NOMO-1 treated with dmso at 0.1 percent for 144 hours (cell line): ENCODE measurements at regions not wholly inside any gene's neighbourhood (a gene's known extent, or its start where the extent isn't known, plus 50 kb on each side); places are given as distances from the start of the nearest gene placed in this dataset.
"Not testable (repeated sequence)": the region's sequence is repeated elsewhere in the genome, so short reads cannot be mapped to it uniquely, and the experiment has no call there.

Experiments
- DNase-seq: peaks from one replicate; lab custom pipeline; 2025; ENCODE audit not compliant: unreplicated experiment; lab: John Stamatoyannopoulos, UW

DNA sequence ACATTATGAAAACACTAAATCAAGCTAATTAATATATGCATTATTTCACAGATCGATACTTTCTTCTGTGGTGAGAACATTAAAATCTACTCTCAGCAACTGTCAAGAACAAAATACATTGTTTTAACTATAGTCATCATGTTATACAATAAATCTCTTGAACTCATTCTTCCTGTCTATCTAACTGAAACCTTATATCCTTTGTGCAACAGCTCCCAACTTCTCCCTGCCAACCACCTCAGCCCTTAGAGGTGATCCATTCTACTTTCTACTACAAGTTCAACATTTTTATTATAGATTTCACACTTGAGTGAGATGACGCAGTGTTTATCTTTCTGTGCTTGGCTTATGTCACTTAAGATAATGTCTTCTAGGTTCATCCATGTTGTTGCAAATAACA is 535.2 kb upstream of the CRIM1 start:
- no peak for DNase-seq

DNA sequence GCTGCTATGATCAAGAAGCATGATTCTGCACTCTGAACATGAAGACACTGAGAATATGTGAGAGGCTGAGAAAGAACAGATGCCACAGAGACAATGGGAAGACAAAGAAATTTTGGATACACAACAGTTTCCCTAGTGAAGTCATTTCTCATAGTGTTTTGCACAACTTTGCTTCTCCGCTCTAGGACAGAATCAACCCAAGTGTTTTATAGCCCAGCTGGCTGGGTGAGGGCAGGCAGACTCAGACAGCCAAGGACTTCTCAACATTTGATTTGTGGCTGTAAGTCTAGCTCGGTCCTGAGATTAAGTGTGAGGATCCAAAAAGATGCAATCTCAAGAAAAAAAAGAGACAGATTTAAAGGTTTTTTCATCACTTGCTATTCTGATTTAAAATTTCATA is 536.5 kb upstream of the CRIM1 start:
- DNase-seq = no peak

- not testable (repeated sequence) for DNase-seq
Measured at GRCh38 chr2:35818359-35818758, 537.2 kb upstream of the CRIM1 start.

- not testable (repeated sequence) for DNase-seq
Measured at GRCh38 chr2:35814597-35814996, 541.0 kb upstream of the CRIM1 start.

DNA sequence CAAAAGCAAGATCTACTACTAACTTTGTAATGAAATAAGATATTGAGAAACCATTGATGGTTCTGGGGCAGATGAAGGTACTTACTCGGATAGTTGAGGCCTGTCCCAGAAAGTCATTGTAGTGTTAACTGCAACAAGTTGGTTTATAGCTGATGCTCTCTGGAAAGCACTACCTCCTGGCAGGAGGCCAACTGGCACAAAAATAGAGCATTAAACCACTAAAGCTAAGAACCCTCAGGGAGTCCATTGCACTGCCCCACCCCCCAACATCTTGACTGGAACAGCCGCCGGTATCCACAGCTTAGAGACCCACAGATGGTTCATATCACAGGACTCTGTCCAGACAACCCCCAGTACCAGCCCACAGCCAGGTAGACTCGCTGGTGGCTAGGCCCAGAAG is 552.5 kb upstream of the CRIM1 start:
- DNase-seq = no peak

DNA sequence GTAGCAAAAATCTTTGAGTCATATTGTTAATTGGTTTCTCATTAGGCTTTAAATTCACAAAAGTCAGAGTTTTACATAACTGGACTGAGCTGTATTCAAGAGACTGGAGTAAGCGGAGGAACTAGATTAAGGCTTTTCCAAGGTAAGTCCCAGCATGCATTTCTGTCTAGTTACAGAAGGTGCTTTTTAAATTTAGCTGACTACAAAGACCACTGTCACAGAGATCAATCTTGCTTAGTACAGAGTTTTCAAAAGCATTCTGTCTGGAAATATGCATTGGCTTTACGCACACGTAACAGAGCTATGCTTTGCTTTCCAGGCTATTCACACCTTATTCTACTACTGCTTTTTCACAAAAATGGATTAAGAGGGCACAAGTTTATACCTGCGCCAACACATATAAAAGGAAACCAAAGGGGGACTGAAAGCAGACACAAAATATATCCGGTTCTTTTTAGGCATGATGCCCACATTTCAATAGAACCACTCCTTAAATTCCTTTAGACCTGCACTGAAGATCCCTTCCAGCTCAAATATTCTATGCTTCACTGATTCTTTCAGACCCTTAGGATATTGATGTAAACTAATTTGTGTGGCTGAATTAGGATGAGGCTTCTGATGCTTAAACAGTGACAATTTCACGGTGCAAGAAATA is 560.7 kb upstream of the CRIM1 start:
- DNase-seq = no peak

DNA sequence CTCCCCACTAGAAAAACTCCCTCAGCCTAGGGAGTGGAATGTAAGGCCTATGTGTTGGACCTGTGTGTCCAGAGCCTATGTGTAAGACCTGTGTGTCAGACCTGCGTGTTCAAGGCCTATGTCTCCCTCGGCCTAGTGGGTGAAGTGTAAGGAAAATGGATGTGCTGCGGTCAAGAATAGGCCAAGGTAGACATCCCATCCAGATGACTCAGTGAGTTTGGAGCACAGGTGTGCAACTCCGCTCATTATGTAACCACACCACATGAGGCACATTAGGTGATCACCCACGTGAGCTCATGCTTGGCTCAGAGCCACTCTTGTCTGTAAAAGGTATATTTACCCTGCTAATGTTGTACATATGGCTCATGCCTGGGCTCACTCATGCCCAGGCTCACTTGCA is 565.3 kb upstream of the CRIM1 start:
- no peak for DNase-seq

GRCh38 chr2:35788543-35788942 is 567.0 kb upstream of the CRIM1 start:
- no peak for DNase-seq

DNA sequence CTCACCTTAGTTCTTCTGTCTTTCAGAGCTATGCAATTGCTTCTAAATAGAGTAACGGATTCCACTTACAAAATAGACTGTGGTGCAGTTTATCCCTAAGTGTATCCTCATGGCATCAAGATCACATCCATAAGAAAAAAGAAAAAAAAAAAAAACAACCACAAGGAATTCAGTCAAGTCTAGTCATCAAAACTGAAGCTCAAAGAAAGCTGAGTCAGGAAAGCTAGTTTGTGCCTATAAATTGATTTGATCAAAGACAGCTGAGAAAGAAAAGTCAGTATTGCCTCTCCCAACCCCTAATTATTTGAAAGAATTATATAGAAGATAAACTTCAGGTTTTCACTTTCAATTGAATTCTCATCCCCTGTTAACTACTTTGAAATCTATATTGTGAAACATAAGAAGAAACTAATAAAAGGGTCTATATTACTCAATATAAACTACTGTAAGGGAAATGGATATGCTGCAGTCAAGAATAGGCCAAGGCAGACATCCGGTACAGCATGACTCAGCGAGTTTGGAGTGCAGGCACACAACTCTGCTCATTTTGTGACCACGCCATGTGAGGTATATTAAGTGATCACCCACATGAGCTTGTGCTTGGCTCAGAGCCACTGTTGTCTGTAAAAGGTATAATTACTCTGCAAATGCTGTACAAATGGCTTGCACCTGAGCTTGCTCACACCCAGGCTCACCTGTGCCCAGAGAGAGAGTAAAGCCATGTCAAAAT is 568.1 kb upstream of the CRIM1 start:
- DNase-seq = no peak

GRCh38 chr2:35785564-35785963 is 570.0 kb upstream of the CRIM1 start:
- no peak for DNase-seq

DNA sequence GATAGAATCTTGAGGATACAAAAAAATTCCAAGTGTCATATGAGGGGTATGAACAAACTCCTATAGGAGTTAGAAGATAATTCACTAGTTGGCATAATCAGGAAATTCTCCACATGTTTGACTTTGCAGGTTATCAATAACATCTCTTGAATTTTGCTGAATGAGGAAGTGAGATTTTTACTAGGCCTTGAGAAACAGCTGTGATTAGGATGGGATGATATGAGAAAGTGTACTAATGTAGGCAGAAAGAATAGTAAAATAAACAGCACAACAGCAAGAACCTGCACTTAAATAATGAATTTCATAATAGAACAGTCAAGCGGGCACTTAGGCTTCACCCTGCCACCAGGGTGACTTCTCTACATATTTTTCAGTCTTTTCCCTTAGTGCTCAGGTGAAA is 570.8 kb upstream of the CRIM1 start:
- no peak for DNase-seq

- no peak for DNase-seq
Measured at GRCh38 chr2:35783723-35784122, 571.9 kb upstream of the CRIM1 start.

DNA sequence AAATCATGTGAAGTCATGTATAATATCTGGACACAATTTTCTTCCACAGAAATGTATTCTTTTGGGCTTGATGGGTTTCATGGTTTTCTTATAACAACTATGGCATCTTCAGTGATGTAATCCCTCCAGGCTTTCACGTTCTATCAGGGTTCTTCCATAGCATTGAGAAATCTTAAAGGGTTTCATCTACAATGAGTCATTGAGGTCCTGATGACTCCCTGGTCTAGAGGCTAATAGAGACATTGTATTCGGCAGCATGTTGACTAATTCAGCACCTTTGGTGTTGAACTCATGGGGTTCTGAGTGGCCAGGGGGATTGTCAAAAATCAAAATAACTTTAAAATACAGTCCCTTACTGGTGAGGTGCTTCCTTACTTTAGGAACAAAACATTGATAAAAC is 614.0 kb upstream of the CRIM1 start:
- DNase-seq = no peak

- DNase-seq = no peak
Measured at GRCh38 chr2:35731674-35732073, 623.9 kb upstream of the CRIM1 start.

DNA sequence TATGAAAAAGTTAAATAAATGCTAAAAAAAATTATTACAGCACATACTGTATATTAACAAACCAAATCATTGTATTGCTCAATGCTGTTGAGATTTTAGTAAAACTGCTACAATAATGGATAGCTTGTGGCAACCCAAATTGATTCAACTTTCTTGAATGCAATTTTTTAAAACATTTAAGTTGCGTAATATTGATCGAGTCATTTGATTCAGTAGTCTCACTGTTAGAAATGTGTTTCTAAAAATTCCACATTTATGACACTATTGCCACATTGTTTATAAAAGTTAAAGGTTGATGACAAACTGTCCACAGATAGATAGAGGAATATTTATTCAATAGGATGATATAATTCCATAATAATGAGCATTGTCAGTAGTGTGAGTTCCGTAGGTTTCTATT is 640.7 kb upstream of the CRIM1 start:
- DNase-seq = no peak

DNA sequence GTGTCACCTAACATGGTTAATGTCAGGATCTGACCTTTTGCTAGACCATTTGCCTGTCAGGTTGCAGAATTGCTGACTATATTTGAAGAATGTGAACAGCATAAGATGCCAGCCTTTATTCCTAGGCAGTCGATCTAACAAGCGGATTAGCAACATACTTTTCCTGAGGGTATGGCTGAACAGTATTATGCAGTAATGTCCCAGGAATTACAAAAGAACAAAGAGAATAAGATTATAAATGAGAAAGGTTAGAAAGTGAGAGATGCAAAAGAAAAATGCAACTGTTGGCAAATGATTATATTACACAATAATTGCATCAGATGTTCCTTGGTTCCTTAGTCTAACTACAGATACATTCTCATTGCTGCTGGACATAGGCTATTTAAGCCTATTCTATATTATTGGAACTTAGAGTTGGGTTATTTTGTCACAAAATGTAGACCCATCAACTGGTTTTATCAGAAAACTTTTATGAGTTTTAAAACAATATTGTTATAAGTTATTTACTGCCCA is 647.1 kb upstream of the CRIM1 start:
- DNase-seq = no peak

- DNase-seq = no peak
Measured at GRCh38 chr2:35688309-35688708, 667.3 kb upstream of the CRIM1 start.

- DNase-seq = no peak
Measured at GRCh38 chr2:35651688-35652323, 703.8 kb upstream of the CRIM1 start.

GRCh38 chr2:35614640-35615039 is 740.9 kb upstream of the CRIM1 start:
- DNase-seq = no peak

GRCh38 chr2:35606394-35606793 is 749.2 kb upstream of the CRIM1 start:
- DNase-seq = no peak

DNA sequence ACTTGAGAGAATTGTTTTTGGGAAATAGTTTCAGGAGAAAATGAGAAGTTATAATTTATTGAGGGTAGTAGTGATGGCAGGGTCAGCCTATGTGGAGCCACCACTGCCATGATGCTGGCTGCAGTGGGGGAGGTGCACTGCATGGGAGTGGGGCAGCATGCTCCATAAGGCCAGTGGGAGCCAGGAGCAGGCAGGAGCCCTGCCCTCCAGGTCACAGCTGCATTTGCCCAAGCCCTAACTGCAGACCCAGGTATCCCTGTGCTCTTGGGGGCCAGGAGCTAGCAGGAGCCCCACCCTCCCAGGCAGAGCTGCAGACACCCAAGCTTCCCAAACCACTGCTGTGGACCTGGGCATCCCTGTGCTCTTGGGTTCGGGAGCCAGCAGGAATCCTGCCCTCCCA is 757.3 kb upstream of the CRIM1 start:
- no peak for DNase-seq

DNA sequence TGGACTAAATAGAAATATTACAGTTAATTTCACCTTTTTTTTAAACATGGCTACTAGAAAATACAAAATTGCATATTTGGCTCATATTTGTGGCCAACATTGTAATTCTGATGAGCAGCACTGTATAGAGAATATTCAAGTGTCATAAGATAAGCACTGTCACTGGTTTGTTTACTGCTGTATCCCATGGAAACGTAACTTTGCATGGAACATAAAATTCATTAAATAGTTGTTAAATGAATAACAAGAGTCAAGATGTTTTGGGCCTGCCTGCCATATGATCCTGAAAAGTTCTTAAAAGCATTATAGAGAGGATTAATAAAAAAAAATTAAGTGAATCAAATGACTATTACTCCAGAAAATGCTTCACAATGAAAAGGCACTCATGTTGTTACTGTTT is 763.7 kb upstream of the CRIM1 start:
- no peak for DNase-seq
